IMR-90 (cell line): ENCODE measurements at regions not wholly inside any gene's neighbourhood (a gene's known extent, or its start where the extent isn't known, plus 50 kb on each side); places are given as distances from the start of the nearest gene placed in this dataset.

Experiments used
- ATAC-seq: fragments of 200-7000 bp; cut with Tn5 transposase; 2 replicates; pipeline ENCODE4 v1.9.1; 2020; ENCODE audit warnings: low read depth, mild to moderate bottlenecking, moderate library complexity
- BruUV-seq: library from RNA; stranded (reverse); fragments of 400-500 nt; replicated peaks from 2 replicates; lab custom pipeline; 2021; lab: Mats Ljungman, UMichigan
- CTCF ChIA-PET: fragments of 300-600 bp; formaldehyde crosslinking; extraction: SDS; loops from one replicate; lab custom pipeline; 2021; ENCODE audit warnings: antibody characterized with exemption; lab: Yijun Ruan, JAX
- POLR2A ChIA-PET: fragments of 300-600 bp; sonication (Branson Sonifier 250); formaldehyde crosslinking; loops from one replicate; lab custom pipeline; 2022; ENCODE audit warnings: antibody characterized with exemption; ENCODE audit not compliant: unreplicated experiment; lab: Charles Lee
- DNase-seq: peaks from one replicate; pipeline ENCODE4 v3.0.0; 2013
- H2AFZ ChIP-seq: replicated peaks from 2 replicates; pipeline ENCODE3; 2013; ENCODE audit warnings: low read length, mild to moderate bottlenecking; ENCODE audit not compliant: poor library complexity
- H2AK5ac ChIP-seq: 2 replicates; pipeline ENCODE4 v1.6.1; 2013; ENCODE audit warnings: low read depth, low read length, inconsistent platforms
- H2AK9ac ChIP-seq: replicated peaks from 2 replicates; pipeline ENCODE3; 2013; ENCODE audit warnings: mild to moderate bottlenecking, low read depth, low read length, moderate library complexity; ENCODE audit not compliant: poor library complexity
- H2BK120ac ChIP-seq: 2 replicates; pipeline ENCODE4 v1.6.1; 2013; ENCODE audit warnings: low read depth, low read length, inconsistent platforms
- H2BK15ac ChIP-seq: 3 replicates; pipeline ENCODE4 v1.6.1; 2013; ENCODE audit warnings: low read depth, low read length, inconsistent platforms
- H2BK20ac ChIP-seq: 2 replicates; pipeline ENCODE4 v1.6.1; 2013; ENCODE audit warnings: low read depth, mild to moderate bottlenecking, inconsistent platforms, low read length, moderate library complexity
- H2BK5ac ChIP-seq: 2 replicates; pipeline ENCODE4 v1.6.1; 2013; ENCODE audit warnings: mild to moderate bottlenecking, low read depth, low read length, inconsistent platforms; ENCODE audit not compliant: poor library complexity, severe bottlenecking
- H3K14ac ChIP-seq: replicated peaks from 2 replicates; pipeline ENCODE4 v1.6.1; 2013; ENCODE audit warnings: low read depth, low read length, inconsistent platforms
- H3K18ac ChIP-seq: 2 replicates; pipeline ENCODE4 v1.6.1; 2013; ENCODE audit warnings: low read depth, low read length, control low read depth
- H3K23ac ChIP-seq: 2 replicates; pipeline ENCODE4 v1.6.1; 2013; ENCODE audit warnings: low read depth, low read length, inconsistent platforms
- H3K27ac ChIP-seq: 2 replicates; pipeline ENCODE4 v1.5.1; 2013; ENCODE audit warnings: mild to moderate bottlenecking, control low read depth, low read length; ENCODE audit not compliant: insufficient read depth
- H3K27me3 ChIP-seq: 2 replicates; pipeline ENCODE4 v1.6.1; 2013; ENCODE audit warnings: low read length; ENCODE audit not compliant: control insufficient read depth, insufficient read depth
- H3K36me3 ChIP-seq: 2 replicates; pipeline ENCODE4 v1.6.1; 2013; ENCODE audit warnings: low read length, mixed read lengths; ENCODE audit not compliant: control insufficient read depth, insufficient read depth
- H3K4ac ChIP-seq: 2 replicates; pipeline ENCODE4 v1.6.1; 2013; ENCODE audit warnings: low read depth, low read length, inconsistent platforms
- H3K4me1 ChIP-seq: 2 replicates; pipeline ENCODE4 v1.6.1; 2013; ENCODE audit warnings: low read length, mixed read lengths; ENCODE audit not compliant: control insufficient read depth, insufficient read depth
- H3K4me2 ChIP-seq: 2 replicates; pipeline ENCODE4 v1.6.1; 2013; ENCODE audit warnings: low read depth, mild to moderate bottlenecking, control low read depth, low read length, moderate library complexity
- H3K4me3 ChIP-seq: 2 replicates; pipeline ENCODE4 v1.5.1; 2013; ENCODE audit warnings: low read depth, mild to moderate bottlenecking, control low read depth, low read length, moderate library complexity; ENCODE audit not compliant: insufficient read depth
- H3K56ac ChIP-seq: 2 replicates; pipeline ENCODE4 v1.6.1; 2013; ENCODE audit warnings: low read length, inconsistent platforms; ENCODE audit not compliant: insufficient read depth; ENCODE audit errors: extremely low read depth
- H3K79me1 ChIP-seq, 2 experiments: 2 replicates each; pipeline ENCODE4 v1.6.1; 2013; ENCODE audit warnings: low read length in 2 of 2, inconsistent platforms in 1 of 2, low read depth in 1 of 2
- H3K9ac ChIP-seq: 2 replicates; pipeline ENCODE4 v1.6.1; 2013; ENCODE audit warnings: low read depth, low read length, control low read depth
- H3K9me1 ChIP-seq: 2 replicates; pipeline ENCODE4 v1.6.1; 2013; ENCODE audit warnings: low read length, inconsistent platforms; ENCODE audit not compliant: insufficient read depth
- H3K9me3 ChIP-seq: 2 replicates; pipeline ENCODE4 v1.6.1; 2013; ENCODE audit warnings: low read length; ENCODE audit not compliant: control insufficient read depth, insufficient read depth
- H4K20me1 ChIP-seq: 2 replicates; pipeline ENCODE4 v1.6.1; 2013; ENCODE audit warnings: low read length, inconsistent platforms; ENCODE audit not compliant: insufficient read depth
- H4K5ac ChIP-seq: 2 replicates; pipeline ENCODE4 v1.6.1; 2013; ENCODE audit warnings: mild to moderate bottlenecking, low read depth, low read length, control low read depth
- H4K8ac ChIP-seq, 2 experiments: 2 replicates each; pipeline ENCODE4 v1.6.1; 2013; ENCODE audit warnings: low read depth in 2 of 2, low read length in 2 of 2, control low read depth in 1 of 2, inconsistent platforms in 1 of 2
- H4K91ac ChIP-seq: 2 replicates; pipeline ENCODE4 v1.6.1; 2013; ENCODE audit warnings: low read depth, low read length, inconsistent platforms; ENCODE audit not compliant: insufficient read depth
- CHD1 ChIP-seq: IDR thresholded peaks from 2 replicates; pipeline ENCODE4 v1.6.1; 2012; ENCODE audit warnings: low read depth, low read length, improper control_type of control experiment
- CTCF ChIP-seq: conservative IDR thresholded peaks from 2 replicates; pipeline ENCODE4 v1.5.1; 2012; ENCODE audit warnings: mild to moderate bottlenecking, low read depth, low read length, improper control_type of control experiment
- MAFK ChIP-seq: IDR thresholded peaks from 2 replicates; pipeline ENCODE4 v1.6.1; 2012; ENCODE audit warnings: low read depth, low read length, improper control_type of control experiment
- MAZ ChIP-seq: IDR thresholded peaks from 2 replicates; pipeline ENCODE4 v1.6.1; 2012; ENCODE audit warnings: low read depth, mild to moderate bottlenecking, low read length, improper control_type of control experiment, moderate library complexity, borderline replicate concordance
- NFE2L2 ChIP-seq: fragments of 150-350 bp; IDR thresholded peaks from 2 replicates; pipeline ENCODE4 v1.6.1; 2016; ENCODE audit warnings: low read depth, mild to moderate bottlenecking, low read length
- WGBS, 2 experiments: methylation state at CpG; one replicate each; pipeline versions ENCODE4 v1.1.5 to v1.1.7; 2013; ENCODE audit warnings: missing lambda C conversion rate in 2 of 2; ENCODE audit not compliant: insufficient read length in 1 of 2; ENCODE audit errors: extremely low coverage in 2 of 2; 5-methylcytosine and 5-hydroxymethylcytosine counted together
- dilution Hi-C: fragments of 300-500 bp; cut with HindIII; formaldehyde crosslinking; loops from one replicate; pipeline ENCODE4 v1.14.3; 2018; ENCODE audit warnings: low sequenced_read_pairs; ENCODE audit not compliant: unreplicated experiment
- in situ Hi-C: fragments of 300-500 bp; cut with MboI; formaldehyde crosslinking; loops from 3 replicates; pipeline ENCODE4 v1.14.3; 2019; ENCODE audit warnings: low sequenced_read_pairs, inconsistent platforms, mixed read lengths
- intact Hi-C: fragments of 100-400 bp; cut with micrococcal nuclease; formaldehyde crosslinking; loops from 2 replicates; pipeline ENCODE4 v1.10.0; 2022
- TF ChIP-seq, protein P1 (sequence below): fragments of 150-350 bp; IDR thresholded peaks from 2 replicates; pipeline ENCODE4 v1.6.1; 2016; ENCODE audit warnings: low read depth, mild to moderate bottlenecking, low read length, moderate library complexity, borderline replicate concordance

DNA sequence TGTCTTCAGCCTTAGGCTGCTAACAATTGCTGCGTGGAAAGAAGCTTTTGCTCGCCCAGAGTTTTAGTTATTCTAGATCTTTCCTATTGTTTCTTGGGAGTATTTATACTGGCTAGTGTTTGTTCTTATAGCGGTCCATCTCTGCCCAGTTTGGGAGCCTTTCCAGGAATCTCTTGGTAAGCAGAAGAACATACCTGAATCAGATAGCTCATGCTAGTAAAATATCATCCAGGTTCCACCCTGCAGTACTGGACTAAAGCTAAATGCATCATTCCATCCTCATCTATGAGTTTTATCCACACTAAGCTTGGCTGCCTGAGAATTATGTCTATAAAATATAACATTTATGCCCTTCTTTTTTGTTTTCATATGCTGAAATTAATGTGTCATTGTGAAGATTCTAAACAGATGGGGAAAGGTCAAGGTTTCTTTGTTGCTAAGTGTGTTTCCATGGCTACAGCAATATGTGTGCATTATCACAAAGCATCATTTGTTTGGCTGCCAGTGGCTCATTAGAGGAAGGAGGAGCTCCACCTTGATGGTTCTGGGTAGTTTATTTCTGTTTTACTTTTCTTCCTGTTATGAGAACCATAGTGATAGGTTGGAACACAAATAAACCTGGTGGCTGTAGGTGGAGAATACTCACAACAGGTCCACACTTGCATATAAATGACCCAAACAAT lies 182.8 kb downstream of the PIK3C3 start:
- no peak overlapping the region for H3K9ac ChIP-seq
- H2BK20ac ChIP-seq, result no peak overlapping the region
- POLR2A ChIA-PET, result no interaction called here
- DNase-seq, result no peak
- no peak overlapping the region for H2BK15ac ChIP-seq
- H4K8ac ChIP-seq, result no peak overlapping the region
- no peaks in the 10 kb centered on the region for H3K4me1 ChIP-seq
- no peak overlapping the region for H2AK9ac ChIP-seq
- no peak overlapping the region for H3K4me2 ChIP-seq
- no CpG with 5 or more reads among the region's 3 CpGs for WGBS, 2 experiments
- no peak overlapping the region for H3K4me3 ChIP-seq
- H2BK120ac ChIP-seq, result no peak overlapping the region
- H2AFZ ChIP-seq, result no peak overlapping the region
- CTCF ChIA-PET, result interaction anchor here (1.3 kb wide), 1 partner anchor 23 kb away, joined by 3 read pairs; no protein-coding TSS in a partner anchor
- peaks cover 5% of the 10 kb centered on the region; the same call in 1 of the 2 replicates for H3K9me3 ChIP-seq
- H3K56ac ChIP-seq, result no peak overlapping the region
- TF ChIP-seq, protein P1, sequence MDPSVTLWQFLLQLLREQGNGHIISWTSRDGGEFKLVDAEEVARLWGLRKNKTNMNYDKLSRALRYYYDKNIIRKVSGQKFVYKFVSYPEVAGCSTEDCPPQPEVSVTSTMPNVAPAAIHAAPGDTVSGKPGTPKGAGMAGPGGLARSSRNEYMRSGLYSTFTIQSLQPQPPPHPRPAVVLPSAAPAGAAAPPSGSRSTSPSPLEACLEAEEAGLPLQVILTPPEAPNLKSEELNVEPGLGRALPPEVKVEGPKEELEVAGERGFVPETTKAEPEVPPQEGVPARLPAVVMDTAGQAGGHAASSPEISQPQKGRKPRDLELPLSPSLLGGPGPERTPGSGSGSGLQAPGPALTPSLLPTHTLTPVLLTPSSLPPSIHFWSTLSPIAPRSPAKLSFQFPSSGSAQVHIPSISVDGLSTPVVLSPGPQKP, result no peak
- no peak for TF ChIP-seq MAZ
- no peak for TF ChIP-seq NFE2L2
- no peak for TF ChIP-seq CHD1
- no peak for TF ChIP-seq CTCF
- no peak for TF ChIP-seq MAFK
- H3K27me3 ChIP-seq, result no peaks in the 10 kb centered on the region
- no peak overlapping the region for H2AK5ac ChIP-seq
- no peaks in the 10 kb centered on the region for H3K79me1 ChIP-seq
- no peak overlapping the region for H3K18ac ChIP-seq
- H3K9me1 ChIP-seq, result no peaks in the 10 kb centered on the region
- H3K27ac ChIP-seq, result no peak overlapping the region
- no peak overlapping the region for H3K14ac ChIP-seq
- H3K23ac ChIP-seq, result no peak overlapping the region
- ATAC-seq, result no peak
- H4K91ac ChIP-seq, result no peak overlapping the region
- dilution Hi-C loops (no loop called here), in situ Hi-C loops (no loop called here), intact Hi-C loops (no loop called here)
- no peak overlapping the region for H4K5ac ChIP-seq
- no TSS peak for BruUV-seq
- H2BK5ac ChIP-seq, result no peak overlapping the region
- H4K20me1 ChIP-seq, result no peaks in the 10 kb centered on the region
- no peaks in the 10 kb centered on the region for H3K36me3 ChIP-seq
- H3K4ac ChIP-seq, result no peak overlapping the region
